ENCODE measurements at regions not wholly inside any gene's neighbourhood (a gene's known extent, or its start where the extent isn't known, plus 50 kb on each side); places are given as distances from the start of the nearest gene placed in this dataset.

GRCh38 chr3:150218236-150218635 is 189.9 kb upstream of the TSC22D2 start:
- intact Hi-C loops (cut with DNase I) = loop anchor here in 3 of 10 donors (2.0 to 10.0 kb wide), 2 partner anchors 249 to 253 kb away; no protein-coding TSS in a partner anchor
- DNase-seq (no peak), ATAC-seq (no peak)
- no peak overlapping the region for H3K4me3 ChIP-seq
- H3K4me1 ChIP-seq = peaks cover 0 to 24% (median 15%) of the 10 kb centered on the region in 12 donors
- 73 to 75% (median 73%) methylated on average over 4 of the region's 4 CpGs for WGBS, 4 donors
- H3K36me3 ChIP-seq = no peaks in the 10 kb centered on the region
- TF ChIP-seq POLR2A (IDR thresholded peaks at IDR 0.05) (no peak), CTCF (IDR thresholded peaks at IDR 0.05) (no peak)
- H3K9me3 ChIP-seq = peaks cover 0 to 7% (median 0%) of the 10 kb centered on the region in 12 donors
- H3K27me3 ChIP-seq = peaks cover 0 to 14% (median 0%) of the 10 kb centered on the region in 9 donors
- H3K27ac ChIP-seq = no peak overlapping the region

GRCh38 chr3:150217691-150218090 is 190.4 kb upstream of the TSC22D2 start:
- Histone ChIP-seq H3K27ac (no peak overlapping the region), H3K27me3 (peaks cover 0 to 14% (median 0%) of the 10 kb centered on the region in 9 donors), H3K36me3 (no peaks in the 10 kb centered on the region), H3K4me1 (peaks cover 0 to 24% (median 15%) of the 10 kb centered on the region in 12 donors), H3K4me3 (no peak overlapping the region), H3K9me3 (peaks cover 0 to 7% (median 0%) of the 10 kb centered on the region in 12 donors)
- DNase-seq = no peak
- ATAC-seq = no peak
- intact Hi-C loops (cut with DNase I) = loop anchor here in 3 of 10 donors (2.0 to 10.0 kb wide), 2 partner anchors 249 to 253 kb away; no protein-coding TSS in a partner anchor
- no peak for TF ChIP-seq CTCF (IDR thresholded peaks at IDR 0.05)
- no peak for TF ChIP-seq POLR2A (IDR thresholded peaks at IDR 0.05)
- 89 to 97% (median 95%) methylated on average over 3 to 4 of the region's 4 CpGs for WGBS, 4 donors

DNA sequence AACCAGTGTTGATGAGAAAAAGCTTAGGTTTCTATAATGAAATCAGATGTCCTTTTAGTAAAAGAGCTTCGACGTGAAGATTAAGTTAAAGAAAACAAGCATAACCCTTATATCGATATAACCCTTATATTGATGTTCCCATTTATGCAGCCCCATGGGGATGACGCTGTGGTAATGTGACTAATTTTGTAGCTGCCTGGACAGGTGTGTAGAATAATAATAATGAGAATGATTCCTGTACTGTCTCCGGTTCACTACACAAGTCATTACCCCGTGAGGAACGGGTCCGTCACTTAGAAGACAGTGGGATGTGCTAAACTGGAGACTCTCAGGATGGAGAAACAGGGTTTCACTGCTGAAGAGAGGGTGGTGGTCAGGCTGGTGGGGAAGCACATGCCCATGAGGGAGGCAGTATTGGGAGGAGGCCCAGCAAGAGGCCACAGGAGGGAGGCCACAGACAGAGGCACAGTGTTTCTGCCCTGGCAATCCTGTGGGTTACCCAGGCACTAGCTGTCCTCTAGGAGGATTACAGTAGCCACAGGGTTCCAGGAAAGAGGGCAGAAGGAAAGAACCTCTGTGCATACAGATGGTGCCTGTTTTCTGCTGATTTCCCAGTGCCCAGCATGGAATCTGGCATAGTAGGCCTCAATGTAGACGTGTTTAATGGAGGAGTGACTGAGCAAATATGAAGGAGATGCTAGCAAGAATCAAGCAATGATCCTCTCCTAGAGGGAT is 191.1 kb upstream of the TSC22D2 start:
- peaks cover 0 to 24% (median 15%) of the 10 kb centered on the region in 12 donors for H3K4me1 ChIP-seq
- TF ChIP-seq POLR2A (IDR thresholded peaks at IDR 0.05) (no peak), CTCF (IDR thresholded peaks at IDR 0.05) (no peak)
- no peak overlapping the region for H3K4me3 ChIP-seq
- H3K27ac ChIP-seq = peak overlapping the region in 7 of 12 donors; percentile 1 to 62 (median 38)
- H3K27me3 ChIP-seq = peaks cover 0 to 7% (median 0%) of the 10 kb centered on the region in 9 donors
- 90 to 92% (median 91%) methylated on average over 9 of the region's 9 CpGs for WGBS, 4 donors
- intact Hi-C loops (cut with DNase I) = loop anchor here in 2 of 10 donors (10.0 kb wide), 1 partner anchor 252 kb away; no protein-coding TSS in a partner anchor
- ATAC-seq = no peak
- H3K36me3 ChIP-seq = no peaks in the 10 kb centered on the region
- peaks cover 0 to 7% (median 0%) of the 10 kb centered on the region in 12 donors for H3K9me3 ChIP-seq
- DNase-seq = no peak
